Fibroblast of skin of left biceps (primary cell): ENCODE measurements at regions not wholly inside any gene's neighbourhood (a gene's known extent, or its start where the extent isn't known, plus 50 kb on each side); places are given as distances from the start of the nearest gene placed in this dataset.

Experiments
- DNase-seq, 2 experiments: peaks; one replicate each; pipeline ENCODE4 v3.0.0-alpha.2; 2013; ENCODE audit warnings: low read depth in 2 of 2

DNA sequence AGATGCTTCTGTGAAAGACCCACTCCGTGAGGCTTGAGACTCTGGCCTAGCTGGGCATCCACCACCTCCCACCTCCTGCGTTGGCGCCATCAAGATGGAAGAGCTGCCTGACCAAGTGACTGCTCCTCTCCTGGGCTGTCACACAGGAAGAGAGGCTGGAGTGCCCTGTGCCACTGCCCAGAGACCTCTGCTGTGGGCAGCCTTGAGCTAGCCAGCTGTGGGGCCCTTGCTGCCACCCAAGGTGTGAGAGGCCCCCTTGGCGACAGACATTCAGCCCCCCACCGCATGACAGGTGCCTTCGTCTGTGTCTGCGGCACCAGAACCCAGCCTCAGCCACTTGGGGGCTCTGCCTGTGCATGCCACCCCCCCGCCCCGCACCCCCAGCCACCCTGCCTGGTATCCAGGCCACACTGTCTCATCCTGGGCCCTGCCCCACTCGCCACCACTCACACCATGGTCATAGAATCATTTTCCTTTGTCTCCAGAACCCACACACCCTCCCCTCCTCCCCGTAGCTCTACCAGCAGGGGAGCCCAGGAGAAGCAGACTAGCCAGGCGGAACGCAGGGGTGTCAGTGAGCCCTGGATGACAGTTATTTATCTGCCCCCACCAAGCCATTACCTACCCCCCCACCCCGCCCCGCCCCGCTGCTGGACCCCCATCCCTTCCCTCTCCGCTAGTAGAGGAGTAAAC lies 120.9 kb upstream of the LHX1 start:
- DNase-seq: no peak

DNA sequence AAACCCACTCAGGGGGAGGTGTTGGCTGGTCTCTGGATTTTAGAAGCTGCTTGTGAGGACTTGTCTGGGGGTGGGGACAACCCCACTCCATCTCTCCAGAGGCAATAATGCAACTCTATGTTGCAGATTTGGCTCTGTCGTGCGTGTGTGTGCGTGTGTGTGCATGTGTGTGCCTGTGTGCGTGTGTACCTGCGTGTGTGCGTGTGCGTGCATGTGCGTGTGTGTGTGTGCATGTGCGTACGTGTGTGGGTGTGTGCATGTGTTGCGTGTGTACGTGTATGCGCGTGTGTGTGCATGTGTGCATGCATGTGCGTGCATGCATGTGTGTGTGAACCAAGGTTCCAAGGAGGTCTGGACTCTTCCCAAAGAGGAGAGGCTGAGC lies 120.4 kb upstream of the LHX1 start:
- no peak for DNase-seq

DNA sequence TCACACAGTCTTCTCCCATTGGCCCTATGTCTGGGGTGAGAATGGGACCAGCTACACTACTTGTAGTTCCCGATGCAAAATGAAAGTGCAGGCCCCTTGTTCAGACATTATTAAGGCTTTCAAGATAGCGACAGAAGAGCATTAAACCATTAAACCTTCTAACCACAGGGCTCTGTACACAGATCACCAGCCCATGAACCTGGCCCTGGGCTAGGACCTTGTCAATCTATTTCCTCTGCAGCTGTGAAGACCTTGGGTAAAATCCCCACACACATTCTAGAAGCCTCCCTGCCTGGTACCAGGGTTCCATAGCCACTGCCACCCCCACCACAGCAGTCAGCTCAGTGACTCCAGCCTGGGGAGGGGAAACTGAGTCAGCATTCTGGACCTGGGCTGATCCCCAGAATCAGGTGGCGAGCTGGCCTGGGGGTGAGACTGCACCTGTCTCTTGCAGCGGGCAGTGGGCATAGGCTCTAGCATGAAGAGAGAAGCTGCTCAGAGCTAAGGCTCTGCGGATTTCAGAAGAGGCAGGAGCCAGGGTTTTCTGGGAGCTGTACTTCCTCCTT lies 119.7 kb upstream of the LHX1 start:
- DNase-seq: no peak

DNA sequence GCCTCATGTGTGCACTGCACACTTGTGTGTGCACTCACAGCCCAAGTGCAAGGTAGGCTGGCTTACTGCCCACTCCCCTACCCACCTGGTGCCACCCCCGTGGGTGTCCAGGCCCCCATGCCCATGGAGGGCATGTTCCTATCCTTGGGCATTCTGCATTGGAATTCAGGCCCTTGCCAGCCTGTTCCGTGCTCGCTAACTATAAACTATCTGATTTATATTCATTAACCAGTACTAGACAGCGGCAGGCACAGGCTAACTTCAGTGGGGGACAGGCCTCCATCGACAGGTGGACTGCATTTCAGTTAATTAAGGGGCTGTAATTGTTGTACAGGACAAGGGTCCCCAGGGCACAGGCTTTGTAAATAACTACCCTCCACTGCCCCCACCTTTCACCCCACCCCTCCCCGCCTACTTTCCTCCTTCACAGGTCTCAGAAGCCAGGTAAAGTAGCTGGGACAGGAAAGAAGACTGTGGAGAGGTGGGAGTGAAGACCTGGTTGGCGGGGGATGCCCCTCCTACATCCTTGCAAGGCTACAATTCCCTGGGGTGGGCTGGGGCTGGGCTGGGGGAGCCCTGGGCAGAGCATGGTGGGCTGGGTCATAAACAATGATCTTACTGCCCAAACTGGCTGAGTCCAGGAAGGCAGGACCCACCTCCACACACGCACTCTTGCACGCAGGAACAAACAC lies 119.0 kb upstream of the LHX1 start:
- no peak for DNase-seq

DNA sequence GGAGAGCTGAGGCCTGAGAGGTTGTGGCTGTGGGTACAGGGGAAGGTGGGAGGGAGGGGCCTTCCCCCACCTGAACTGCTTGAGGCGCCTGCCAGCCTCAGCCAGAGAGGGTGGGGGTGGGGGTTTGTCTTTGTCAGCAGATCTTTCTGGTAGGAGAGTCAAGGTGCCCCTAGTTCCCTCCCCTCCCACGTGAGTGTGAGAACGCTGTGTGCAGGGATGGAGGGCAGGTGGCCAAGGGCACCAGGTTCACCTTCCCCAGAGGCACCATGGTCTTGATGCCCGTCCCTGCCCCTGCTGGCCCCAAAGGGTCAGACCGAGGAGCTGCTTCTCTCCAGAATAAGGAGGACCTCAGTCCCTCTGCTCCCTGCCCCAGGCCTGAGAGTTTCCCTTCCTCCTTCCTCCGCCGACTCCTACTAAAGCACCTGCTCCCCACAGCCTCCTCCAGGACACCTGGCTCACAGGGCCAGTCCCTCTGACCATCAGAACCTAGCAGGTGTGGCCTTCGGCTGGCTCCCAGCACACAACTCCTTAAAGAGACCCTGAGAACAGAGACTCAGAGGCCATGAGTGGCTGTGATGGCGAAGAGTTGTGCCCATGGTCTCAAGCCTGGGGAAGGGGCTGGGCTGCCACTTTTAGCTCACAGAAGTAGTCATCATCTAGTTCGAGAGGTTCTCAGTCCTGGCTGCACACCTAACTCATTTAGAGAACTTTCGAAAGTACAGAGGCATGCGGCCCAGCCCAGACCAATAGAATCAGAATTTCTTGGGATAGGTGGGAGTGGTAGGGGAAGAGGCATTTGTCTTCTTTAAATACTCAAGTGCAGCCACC lies 113.2 kb upstream of the LHX1 start:
- no peak for DNase-seq

DNA sequence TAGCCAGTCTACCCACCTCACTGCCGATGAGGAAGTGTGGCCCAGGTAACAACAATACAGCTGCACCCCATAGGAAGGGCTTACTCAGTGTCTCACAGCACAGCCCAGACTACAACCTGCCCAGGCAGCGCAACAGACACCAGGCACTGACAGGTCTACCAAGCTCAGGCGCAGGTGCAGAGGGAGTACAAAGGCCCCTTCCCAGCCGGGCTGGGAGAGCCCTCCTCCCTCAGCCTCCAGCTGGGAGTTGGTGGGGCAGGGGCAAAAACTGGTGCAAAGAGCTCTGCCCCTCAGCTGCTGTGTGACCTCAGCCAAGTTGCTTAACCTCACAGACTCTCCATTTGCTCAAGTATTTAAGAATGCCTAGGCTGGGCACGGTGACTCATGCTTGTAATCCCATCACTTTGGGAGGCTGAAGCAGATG lies 112.6 kb upstream of the LHX1 start:
- DNase-seq: no peak

DNA sequence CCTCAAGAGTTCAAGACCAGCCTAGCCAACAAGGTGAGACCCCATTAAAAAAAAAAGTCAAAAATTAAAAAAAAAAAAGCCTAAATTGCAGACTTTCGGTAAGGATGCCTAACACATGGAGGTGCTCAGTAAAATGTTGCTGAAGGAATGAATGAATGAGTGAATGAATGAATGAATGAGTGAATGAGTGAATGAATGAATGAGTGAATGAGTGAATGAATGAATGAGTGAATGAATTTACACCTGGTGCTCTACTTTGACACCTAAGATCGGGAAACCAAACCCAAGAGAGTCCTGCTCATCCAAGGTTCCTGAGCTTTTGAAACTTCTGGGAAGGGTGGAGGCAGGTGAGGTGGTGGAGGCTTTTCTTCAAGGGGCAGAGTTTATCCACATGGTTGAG lies 112.2 kb upstream of the LHX1 start:
- DNase-seq: no peak

DNA sequence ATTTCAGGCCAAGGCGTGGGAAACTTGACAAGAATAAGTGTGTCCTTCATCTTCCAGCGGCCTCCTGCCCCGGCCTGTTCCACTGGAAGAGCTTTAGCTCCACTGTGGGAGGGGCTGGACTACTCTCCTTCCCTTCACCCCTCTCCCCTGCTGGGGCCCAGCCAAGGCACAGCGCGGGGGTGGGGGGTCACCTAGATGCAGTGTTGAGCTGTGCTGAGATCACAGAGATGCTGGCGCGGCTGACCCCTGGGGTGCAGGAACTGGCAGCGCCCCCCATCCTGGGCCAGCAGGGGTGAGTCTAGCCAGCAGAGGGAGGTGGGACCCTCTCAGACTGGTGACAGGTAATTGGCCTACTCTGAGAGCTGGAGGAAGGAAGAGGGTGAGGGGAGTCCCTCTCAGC lies 111.8 kb upstream of the LHX1 start:
- no peak for DNase-seq

DNA sequence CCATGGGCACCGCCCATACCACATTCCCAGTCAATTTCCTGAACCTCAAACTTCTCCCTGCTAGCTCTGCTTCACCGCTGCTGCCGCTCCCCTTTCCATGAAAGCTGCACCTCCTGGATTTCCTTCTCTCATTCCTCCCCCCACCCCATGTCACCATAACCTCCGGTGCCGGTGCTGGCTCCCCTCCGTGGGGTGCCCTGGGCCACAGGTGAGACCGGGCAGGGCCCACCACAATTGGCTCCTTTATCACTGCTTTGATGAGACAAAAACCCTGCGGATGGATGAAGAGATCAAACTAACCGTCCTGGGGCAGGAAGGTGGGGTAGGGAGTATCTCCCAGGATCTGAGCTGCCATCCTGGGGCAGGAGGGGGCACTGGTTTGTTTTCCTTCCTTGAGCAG lies 111.3 kb upstream of the LHX1 start:
- no peak for DNase-seq

DNA sequence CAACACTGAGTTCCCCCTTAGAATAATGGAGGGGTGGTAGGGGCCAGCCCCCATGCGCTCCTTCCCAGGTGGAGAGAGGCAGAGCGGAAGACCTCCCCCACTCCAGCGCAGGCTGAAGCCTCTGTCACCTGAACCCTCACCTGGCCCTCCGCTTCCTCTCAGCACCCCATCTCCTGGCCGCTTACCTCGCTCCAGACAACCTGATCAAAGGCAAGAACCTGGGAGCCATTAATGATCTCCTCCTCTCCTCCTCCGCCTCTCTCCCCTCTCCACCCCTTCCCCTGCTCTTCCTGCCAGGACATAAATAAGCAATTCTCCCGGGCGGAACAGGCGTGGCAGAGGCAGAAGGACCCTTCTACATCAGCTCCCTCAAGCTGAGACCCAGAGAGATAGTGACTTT lies 110.2 kb upstream of the LHX1 start:
- DNase-seq: no peak

DNA sequence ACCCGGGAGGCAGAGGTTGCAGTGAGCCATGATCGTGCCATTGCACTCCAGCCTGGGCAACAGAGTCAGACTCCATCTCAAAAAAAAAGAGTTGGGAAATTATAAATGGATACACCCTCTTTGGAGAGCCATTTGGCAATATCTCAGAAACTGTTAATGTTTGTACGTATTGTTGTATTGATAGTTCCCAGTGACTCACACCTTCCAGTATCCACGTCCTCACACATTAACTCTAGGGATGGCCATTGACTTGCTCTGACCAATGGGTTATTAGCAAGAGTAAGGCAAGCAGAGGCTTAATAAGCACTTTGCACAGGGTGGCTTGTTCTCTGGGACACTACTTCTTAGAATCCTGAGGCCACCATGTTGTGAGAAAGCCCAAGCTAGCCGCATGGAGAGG lies 107.6 kb upstream of the LHX1 start:
- no peak for DNase-seq

DNA sequence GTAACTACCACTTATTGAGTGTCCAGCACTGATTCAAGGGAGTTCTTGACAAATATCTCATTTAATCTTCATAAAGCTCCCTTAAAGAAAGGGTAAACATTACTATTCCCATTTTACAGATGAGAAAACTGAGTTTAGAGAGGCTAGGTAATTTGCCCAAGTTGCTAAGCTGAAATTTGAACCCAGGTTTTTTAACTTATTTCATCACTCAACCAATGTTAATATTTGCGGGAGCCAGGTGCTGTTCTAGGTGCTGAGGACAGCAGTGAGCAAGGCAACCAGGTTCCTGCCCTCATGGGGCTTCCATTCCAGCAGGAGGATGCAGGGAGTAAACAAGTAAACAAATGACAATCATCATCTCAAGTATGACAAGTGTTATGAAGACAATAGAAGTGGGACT lies 104.0 kb upstream of the LHX1 start:
- DNase-seq: no peak

DNA sequence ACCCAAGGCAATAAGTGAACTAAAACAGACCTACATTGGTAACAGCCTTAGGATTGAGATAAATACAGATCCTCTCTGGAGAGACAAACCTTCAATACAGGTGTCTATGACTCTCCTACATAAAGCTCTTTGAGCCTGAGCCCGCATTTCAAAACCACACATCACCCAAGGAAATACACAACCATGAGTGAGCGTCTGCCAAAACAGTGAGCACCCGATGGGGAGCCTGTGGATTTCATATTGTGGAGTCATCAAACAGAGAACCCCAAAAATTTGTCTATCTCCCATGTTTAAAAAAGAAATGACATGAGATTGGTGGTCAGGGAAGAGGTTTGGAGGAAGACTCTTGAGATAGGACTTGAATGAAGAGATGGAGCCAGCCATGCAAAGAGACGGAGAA lies 102.2 kb upstream of the LHX1 start:
- DNase-seq: no peak

DNA sequence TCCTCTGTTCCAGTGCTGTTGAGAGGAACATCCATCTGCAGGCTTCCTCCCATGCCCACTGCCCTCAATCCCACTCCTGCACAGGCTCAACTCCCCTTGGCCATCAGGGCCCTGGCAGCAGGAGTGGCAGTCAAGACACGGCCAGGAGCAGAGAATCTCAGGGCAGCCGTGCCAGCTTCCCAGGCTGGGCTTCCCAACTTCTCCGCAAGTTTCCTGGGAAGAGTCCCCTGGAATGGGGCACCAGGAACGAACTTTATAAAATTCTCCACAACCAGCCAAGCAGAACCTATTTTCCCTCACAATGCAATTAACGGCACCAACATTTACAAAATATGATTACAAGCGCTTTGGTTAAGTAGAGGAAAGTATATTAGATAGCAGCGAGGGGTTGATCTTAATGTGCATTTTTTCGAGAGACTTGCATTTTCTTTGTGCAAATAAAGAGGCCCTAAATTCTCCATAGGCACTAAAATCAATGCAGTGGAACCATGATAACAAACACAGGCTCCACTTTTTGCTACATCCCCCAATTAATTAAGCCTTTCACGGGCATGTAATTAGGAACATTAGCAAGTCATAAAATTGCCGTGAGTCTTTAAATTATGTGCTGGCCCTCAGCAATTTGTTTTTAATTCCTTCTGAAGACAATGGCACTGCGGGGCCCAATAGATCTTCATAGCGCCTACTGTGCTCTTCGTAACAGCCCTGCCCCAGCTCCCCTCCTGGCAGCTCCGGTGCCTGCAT lies 99.9 kb upstream of the LHX1 start:
- DNase-seq: no peak

DNA sequence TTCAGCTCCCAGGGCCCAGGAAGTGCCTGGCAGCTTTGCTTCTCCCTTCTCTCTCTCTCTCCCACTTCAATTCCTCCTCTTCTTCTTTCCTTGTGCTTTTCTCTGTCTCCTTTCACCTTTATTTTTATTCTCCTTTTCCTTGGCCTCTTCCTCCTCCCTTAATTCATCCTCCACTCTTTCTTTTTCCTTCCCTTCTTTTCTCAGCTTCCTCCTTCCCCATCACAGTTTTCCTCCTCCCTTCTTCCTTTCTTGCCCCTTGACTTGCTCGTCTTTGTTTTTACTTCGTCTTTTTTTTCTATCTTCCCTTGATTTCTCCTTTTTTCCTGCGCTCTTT lies 99.4 kb upstream of the LHX1 start:
- DNase-seq: no peak

DNA sequence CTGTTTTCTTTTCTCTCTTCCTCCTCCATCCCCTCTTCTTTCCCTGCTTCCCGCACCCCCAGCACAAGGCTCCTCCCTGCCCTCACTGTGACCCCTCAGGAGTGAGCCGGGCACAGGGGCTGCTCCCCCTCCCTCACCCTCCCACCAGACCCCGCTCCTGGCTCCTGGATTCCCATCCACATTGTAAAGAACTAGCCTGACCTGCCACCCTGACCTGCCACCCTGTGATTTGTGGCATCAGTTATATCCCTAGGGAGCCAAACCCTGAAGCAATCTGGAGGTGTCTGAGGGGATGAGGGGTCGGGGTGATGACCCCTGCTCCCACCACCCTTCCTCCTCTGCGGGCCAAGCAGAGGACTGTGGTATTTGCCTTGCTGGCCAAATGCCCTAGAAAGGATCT lies 98.0 kb upstream of the LHX1 start:
- DNase-seq: no peak

DNA sequence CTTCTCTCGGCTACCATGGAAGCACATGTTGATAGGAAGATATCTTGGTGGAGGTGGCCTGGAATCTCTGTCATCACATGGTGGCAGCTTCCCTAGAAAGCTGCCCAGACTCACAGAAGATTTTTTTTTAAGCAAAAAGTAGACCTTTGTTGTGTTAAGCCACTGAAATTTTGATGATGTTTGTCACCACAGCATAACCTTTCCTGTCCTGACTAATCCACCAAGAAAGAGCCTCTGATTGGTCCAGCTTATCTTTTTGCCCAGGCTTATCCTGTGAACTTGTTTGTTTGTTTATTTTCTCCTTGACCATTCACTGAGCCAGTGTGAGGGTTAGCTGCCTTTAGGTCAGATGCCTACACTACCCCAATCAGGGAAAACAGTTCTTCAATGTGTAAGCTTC lies 96.5 kb upstream of the LHX1 start:
- no peak for DNase-seq

DNA sequence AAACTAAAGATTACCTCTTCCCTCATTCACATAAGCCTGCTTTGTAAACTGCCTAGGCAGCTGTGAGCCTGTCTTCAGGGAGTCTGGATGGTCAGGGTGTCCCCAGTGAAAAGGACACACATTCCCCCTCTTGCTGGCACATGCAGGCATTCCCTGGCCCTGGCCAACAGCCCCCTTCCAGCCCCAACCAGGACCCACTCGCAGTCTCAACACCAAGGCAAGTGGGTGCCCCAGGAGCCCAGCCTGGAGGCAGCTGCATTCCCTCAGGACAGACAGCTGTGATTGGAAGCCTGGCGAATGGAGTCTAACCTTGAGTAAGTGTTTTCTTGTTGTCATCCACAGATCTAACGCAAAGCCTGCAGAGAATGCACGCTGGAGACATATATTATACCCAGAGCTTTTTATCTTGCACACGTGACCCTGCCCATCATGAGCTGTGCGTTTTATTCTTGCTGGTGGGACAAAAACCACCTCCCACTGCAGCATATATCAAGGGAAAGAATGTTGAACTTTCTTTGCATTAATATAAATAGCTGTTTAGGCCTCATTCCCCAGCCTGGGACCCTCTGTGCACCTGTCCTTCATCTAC lies 95.0 kb upstream of the LHX1 start:
- no peak for DNase-seq

DNA sequence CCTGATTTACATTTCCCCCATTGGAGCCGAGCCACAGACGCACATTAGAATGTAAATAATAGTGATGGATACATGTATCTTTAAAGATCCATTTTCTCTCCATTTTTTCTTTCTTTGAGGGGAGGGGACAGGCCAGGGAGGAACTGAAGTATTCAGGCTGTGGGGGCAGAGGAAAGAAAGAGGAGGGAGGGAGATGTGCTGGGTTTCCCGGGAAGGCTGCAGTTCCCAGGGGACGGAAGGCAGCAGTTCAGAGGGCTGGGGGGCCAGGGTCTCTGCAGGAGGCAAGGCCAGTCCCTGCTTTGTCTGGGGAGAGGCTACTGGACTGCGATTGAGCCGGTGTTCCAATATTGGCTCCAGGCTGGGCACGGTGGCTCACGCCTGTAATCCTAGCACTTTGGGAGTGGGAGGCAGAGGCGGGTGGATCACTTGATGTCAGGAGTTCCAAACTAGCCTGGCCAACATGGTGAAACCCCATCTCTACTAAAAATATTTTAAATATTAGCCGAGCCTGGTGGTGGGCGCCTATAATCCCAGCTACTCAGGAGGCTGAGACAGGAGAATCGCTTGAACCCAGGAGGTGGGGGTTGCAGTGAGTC lies 94.2 kb upstream of the LHX1 start:
- no peak for DNase-seq

DNA sequence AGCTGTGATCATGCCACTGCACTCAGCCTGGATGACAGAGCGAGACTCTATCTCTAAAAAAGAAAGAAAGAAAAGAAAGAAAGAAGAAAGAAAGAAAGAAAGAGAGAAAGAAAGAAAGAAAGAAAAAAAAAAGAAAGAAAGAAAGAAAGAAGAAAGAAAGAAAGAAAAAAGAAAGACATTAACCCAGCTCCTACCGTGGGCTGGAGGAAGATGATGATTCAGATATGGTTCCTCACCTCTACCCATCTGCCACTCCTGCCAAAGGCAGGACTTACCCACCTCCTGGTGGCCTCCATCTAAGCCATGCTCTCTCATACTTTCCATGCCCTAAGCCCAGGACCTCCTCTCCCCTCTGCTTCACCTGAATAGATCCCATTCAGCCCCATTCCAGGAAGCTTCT lies 93.3 kb upstream of the LHX1 start:
- no peak for DNase-seq

DNA sequence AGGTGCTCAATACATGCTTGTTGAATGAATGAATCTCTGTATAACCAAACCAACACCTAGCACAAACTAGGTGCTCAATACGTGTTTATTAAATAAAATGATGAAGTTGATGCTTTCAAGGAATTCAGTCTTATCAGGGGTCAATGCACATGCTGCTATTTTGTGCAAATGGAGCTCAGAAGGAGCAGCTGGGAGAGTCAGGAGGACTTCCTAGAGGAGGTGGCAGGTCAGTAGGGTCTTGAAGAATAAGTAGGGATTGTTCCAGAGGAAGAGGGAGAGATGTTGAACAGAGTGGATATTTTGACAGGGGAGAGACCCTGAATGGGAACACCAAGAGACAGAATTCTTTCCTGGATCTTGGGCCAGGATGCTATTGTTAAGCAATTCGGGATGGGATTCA lies 92.7 kb upstream of the LHX1 start:
- no peak for DNase-seq
